ENCODE measurements at regions not wholly inside any gene's neighbourhood (a gene's known extent, or its start where the extent isn't known, plus 50 kb on each side); places are given as distances from the start of the nearest gene placed in this dataset.

DNA sequence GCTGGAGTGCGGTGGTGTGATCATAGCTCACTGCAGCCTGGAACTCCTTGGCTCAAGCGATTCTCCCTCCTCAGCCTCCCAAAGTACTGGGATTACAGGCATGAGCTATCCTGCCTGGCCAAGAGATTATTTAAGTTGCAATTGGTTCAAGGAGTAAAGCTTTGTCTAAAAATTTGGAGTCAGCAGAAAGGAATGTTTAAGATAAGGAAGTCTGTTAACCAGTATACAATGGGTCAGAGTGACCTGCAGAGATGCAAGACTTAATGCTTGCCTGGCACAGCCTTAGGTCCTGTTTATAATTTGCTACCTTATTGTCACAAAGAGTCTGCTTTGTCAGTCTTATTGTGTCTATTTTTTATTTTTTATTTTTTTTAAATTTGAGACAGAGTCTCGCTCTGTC is 826.2 kb downstream of the NLGN4X start:
- Mint-ChIP-seq H3K27ac (no peak overlapping the region), H3K27me3 (ENCODE audit: low read depth) (no peaks in the 10 kb centered on the region), H3K36me3 (no peaks in the 10 kb centered on the region), H3K9me3 (no peaks in the 10 kb centered on the region), H3K4me1 (peaks cover 1% of the 10 kb centered on the region), H3K4me3 (no peak overlapping the region)
- TF ChIP-seq CTCF (IDR thresholded peaks at IDR 0.05; ENCODE audit: unreplicated experiment): no peak
- DNase-seq (ENCODE audit: low spot score in 2 of 2, unreplicated experiment in 2 of 2): no peak

GRCh38 chrX:5399403-5399802 is 829.3 kb downstream of the NLGN4X start:
- H3K4me1 Mint-ChIP-seq: peaks cover 4% of the 10 kb centered on the region
- no peak for TF ChIP-seq CTCF (IDR thresholded peaks at IDR 0.05; ENCODE audit: unreplicated experiment)
- H3K9me3 Mint-ChIP-seq: peaks cover 4% of the 10 kb centered on the region
- no peak for DNase-seq (ENCODE audit: low spot score in 2 of 2, unreplicated experiment in 2 of 2)
- no peak overlapping the region for H3K4me3 Mint-ChIP-seq
- no peak overlapping the region for H3K27ac Mint-ChIP-seq
- no peaks in the 10 kb centered on the region for H3K36me3 Mint-ChIP-seq
- no peaks in the 10 kb centered on the region for H3K27me3 Mint-ChIP-seq (ENCODE audit: low read depth)

- Mint-ChIP-seq H3K36me3 (no peaks in the 10 kb centered on the region), H3K4me3 (no peak overlapping the region), H3K27ac (no peak overlapping the region), H3K27me3 (ENCODE audit: low read depth) (no peaks in the 10 kb centered on the region), H3K9me3 (peaks cover 4% of the 10 kb centered on the region), H3K4me1 (peaks cover 4% of the 10 kb centered on the region)
- TF ChIP-seq CTCF (IDR thresholded peaks at IDR 0.05; ENCODE audit: unreplicated experiment): no peak
- DNase-seq (ENCODE audit: low spot score in 2 of 2, unreplicated experiment in 2 of 2): no peak
Observed at GRCh38 chrX:5397409-5397808, 831.3 kb downstream of the NLGN4X start.

DNA sequence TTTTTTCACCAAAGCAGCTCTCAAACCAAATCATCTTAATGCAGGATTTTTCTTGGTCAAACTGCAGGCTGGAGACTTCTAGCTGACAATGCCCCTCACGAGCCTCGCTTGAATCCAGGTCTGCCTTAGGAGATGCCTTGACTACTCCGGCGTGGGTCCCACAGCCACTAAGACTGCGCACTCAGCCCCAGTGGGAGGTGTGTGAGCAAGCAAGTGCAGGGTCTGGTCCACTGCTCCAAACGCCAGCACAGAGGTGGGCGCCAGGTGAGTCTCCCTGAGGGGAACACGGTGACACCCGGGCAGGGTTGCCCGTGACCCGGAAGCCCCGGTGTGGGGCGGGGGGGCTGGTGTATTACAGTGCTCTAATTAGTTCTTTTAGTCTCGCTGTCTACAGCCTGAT is 838.3 kb downstream of the NLGN4X start:
- no peaks in the 10 kb centered on the region for H3K27me3 Mint-ChIP-seq (ENCODE audit: low read depth)
- H3K9me3 Mint-ChIP-seq: peaks cover 23% of the 10 kb centered on the region
- no peak for DNase-seq (ENCODE audit: low spot score in 2 of 2, unreplicated experiment in 2 of 2)
- no peak for TF ChIP-seq CTCF (IDR thresholded peaks at IDR 0.05; ENCODE audit: unreplicated experiment)
- H3K36me3 Mint-ChIP-seq: no peaks in the 10 kb centered on the region
- no peak overlapping the region for H3K27ac Mint-ChIP-seq
- no peak overlapping the region for H3K4me3 Mint-ChIP-seq
- H3K4me1 Mint-ChIP-seq: no peaks in the 10 kb centered on the region

DNA sequence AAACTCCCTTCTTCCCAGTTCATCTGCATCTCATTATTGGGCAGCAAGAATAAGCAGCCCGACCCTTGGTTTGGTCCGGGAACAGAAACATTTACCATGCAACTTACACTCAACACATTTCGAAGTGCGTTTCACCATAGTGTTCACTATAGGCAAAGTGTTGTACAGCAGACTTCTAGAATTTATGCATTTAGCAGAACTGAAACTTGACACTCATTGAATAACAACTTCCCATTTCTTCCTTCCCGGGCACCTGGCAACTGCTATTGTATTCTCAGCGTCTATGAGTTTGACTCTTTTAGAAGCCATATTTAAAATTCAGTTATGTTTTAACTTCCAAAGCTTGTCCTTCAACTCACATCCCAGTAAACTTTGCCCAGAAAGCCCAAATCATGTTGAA is 840.6 kb downstream of the NLGN4X start:
- no peaks in the 10 kb centered on the region for H3K27me3 Mint-ChIP-seq (ENCODE audit: low read depth)
- no peak overlapping the region for H3K27ac Mint-ChIP-seq
- H3K36me3 Mint-ChIP-seq: no peaks in the 10 kb centered on the region
- no peaks in the 10 kb centered on the region for H3K4me1 Mint-ChIP-seq
- no peak overlapping the region for H3K4me3 Mint-ChIP-seq
- TF ChIP-seq CTCF (IDR thresholded peaks at IDR 0.05; ENCODE audit: unreplicated experiment): no peak
- DNase-seq (ENCODE audit: low spot score in 2 of 2, unreplicated experiment in 2 of 2): no peak
- H3K9me3 Mint-ChIP-seq: peaks cover 19% of the 10 kb centered on the region

- no peak for DNase-seq (ENCODE audit: low spot score in 2 of 2, unreplicated experiment in 2 of 2)
- Mint-ChIP-seq H3K4me1 (peaks cover 11% of the 10 kb centered on the region), H3K36me3 (no peaks in the 10 kb centered on the region), H3K27me3 (ENCODE audit: low read depth) (no peaks in the 10 kb centered on the region), H3K9me3 (no peaks in the 10 kb centered on the region), H3K27ac (no peak overlapping the region), H3K4me3 (no peak overlapping the region)
- no peak for TF ChIP-seq CTCF (IDR thresholded peaks at IDR 0.05; ENCODE audit: unreplicated experiment)
Observed at GRCh38 chrX:5380426-5380825, 848.2 kb downstream of the NLGN4X start.
